Left lobe of liver (tissue), 2 donors: ENCODE measurements at regions not wholly inside any gene's neighbourhood (a gene's known extent, or its start where the extent isn't known, plus 50 kb on each side); places are given as distances from the start of the nearest gene placed in this dataset.

ENCODE experiments used
- ATAC-seq: fragments of 200-7000 bp; cut with Tn5 transposase; one replicate; pipeline ENCODE4 v1.9.1; 2020; ENCODE audit warnings: mild to moderate bottlenecking, moderate library complexity
- DNase-seq: peaks from one replicate; pipeline ENCODE4 v3.0.0-alpha.2; 2020; ENCODE audit warnings: low spot score
- donor health status: DM: no; HTN: no; CAD: no; lungs with moderate emphysema.
- donor health status: DM: no; HTN: yes; CAD: no.

- DNase-seq (peak; percentile 47), ATAC-seq (peak; percentile 83)
Observed at GRCh38 chr3:189041482-189042090, 130.2 kb upstream of the TPRG1 start.

DNA sequence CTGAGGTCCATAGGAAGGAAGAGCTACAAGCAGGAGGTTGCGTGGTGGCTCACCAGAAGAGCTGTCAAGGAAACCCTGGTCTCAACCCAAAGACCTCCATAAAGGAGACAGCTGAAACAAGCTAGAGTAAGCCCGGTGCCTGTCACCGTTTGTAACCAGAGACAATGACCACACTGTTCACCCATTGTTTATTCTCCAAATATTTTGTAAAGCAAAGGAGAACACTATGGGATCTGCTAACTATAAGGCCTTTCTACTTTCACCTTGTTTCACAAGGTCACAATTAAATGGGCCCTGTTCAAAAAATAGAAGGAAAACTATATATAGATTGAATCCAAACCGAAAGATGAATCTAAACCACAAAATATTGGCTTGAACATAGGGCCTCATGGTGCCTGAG, 128.9 kb upstream of the TPRG1 start:
- no peak for DNase-seq
- ATAC-seq = no peak

- ATAC-seq (no peak), DNase-seq (no peak)
Observed at GRCh38 chr3:189049458-189050236, 122.1 kb upstream of the TPRG1 start.

- DNase-seq = no peak
Observed at GRCh38 chr3:189053322-189053721, 118.4 kb upstream of the TPRG1 start.

GRCh38 chr3:189056646-189057335, 115.0 kb upstream of the TPRG1 start:
- no peak for DNase-seq
- no peak for ATAC-seq

More at GRCh38 chr3:189053322-189053721, 118.4 kb upstream of the TPRG1 start:
- ATAC-seq = no peak

DNA sequence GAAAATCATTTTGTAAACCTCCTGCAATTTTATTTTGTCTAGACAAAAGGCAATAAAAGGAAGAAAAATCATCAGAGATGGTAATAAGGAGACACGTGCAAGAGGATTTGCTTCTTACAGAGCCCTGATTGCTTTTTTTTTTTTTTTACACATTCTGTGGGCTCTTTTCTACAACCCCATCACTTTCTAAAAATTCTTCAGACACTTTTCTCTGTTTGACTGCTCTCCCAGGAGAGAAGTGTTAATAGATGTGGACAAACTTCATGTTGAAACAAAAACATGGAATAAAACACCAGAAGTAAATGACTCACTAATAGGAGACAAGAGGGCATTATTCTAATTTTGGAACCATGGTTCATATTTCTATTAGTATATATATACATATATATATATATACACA, 114.4 kb upstream of the TPRG1 start:
- no peak for ATAC-seq
- DNase-seq = no peak

DNA sequence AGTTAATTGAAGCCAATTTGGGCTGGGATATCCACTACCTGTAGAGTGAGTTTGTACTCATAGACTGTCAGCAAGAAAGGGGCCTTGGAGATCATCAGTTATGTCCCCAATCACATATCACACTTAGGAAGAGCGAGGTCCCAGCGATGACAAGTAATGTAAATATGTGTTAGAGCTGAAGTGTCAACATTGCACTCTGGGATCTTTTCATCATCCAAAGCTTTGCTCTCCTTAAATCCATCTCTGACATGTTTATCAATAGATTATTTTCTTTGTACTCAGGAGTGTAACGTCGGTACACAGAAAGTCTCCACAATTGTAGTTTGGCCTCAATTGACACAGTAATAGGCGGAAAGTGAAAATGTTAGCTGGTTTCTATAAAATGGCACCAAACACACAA, 113.7 kb upstream of the TPRG1 start:
- DNase-seq (no peak), ATAC-seq (no peak)

DNA sequence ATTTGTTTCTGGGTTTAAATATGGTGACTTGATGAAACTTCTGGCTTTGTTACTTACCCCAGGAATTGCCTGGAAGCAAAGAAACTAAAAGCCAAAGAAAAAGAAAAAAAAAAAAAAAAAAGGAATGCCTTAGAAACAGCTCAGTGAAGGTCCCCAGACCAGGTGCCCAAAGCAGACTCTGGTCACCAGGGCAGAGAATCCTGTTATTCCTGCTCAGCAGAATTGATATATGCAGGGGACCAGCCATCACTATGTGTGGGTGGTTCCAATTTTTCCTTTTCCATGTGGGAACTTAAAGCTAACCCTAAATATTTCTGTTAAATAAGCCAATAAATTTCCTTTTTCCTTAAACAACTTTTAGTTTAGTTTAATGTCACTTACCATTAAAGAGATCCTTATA, 100.8 kb upstream of the TPRG1 start:
- DNase-seq = no peak
- ATAC-seq = no peak

- DNase-seq (no peak), ATAC-seq (no peak)
Observed at GRCh38 chr3:189071446-189071845, 100.3 kb upstream of the TPRG1 start.

- ATAC-seq (no peak), DNase-seq (no peak)
Observed at GRCh38 chr3:189076449-189076848, 95.3 kb upstream of the TPRG1 start.

- DNase-seq = no peak
- no peak for ATAC-seq
Observed at GRCh38 chr3:189080745-189081144, 91.0 kb upstream of the TPRG1 start.

GRCh38 chr3:189082666-189083427, 88.9 kb upstream of the TPRG1 start:
- ATAC-seq (peak; percentile 23), DNase-seq (no peak)

DNA sequence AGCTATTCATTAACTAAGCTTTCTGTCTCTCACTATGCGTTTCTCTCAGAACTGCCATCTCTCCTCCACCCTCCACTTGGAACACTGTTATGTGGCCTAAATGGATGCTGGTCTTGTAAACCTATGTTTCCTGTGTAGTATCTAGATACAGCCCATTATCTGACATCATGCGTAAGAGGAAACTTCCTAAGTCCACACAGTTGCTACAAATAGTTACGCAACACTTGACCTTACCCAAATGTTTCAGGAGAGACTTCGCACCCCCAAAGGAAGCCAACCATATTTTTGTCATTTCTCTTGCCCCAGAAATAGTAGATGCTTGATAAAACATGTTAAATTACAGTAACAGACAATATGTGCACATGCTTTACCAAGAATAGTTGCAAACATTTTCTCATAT, 87.2 kb upstream of the TPRG1 start:
- ATAC-seq (peak; percentile 44), DNase-seq (no peak)

DNA sequence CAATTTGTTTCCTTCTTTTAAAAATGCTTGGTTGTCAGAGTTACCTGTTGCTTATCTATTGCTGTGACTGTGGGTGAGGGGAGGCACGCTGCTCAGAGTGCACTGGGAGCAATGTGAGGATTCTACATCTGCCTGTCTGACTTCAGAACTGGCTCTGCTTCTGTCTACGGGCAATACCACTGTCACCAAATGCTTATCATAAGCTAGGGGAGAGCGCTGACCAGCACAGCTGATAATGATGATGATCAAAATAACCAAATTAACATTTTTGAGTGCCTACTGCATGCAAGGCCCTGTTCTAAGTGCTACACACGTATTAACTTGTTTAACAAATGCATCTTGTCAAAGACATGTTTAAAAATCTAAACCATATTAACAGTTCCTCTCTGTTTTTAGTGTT, 79.2 kb upstream of the TPRG1 start:
- no peak for DNase-seq
- no peak for ATAC-seq

GRCh38 chr3:189094539-189094938, 77.2 kb upstream of the TPRG1 start:
- DNase-seq (no peak), ATAC-seq (no peak)

GRCh38 chr3:189096092-189096491, 75.7 kb upstream of the TPRG1 start:
- ATAC-seq (no peak), DNase-seq (no peak)

- DNase-seq = peak; percentile 87
- ATAC-seq = peak; percentile 87
Observed at GRCh38 chr3:189099031-189099471, 72.7 kb upstream of the TPRG1 start.

DNA sequence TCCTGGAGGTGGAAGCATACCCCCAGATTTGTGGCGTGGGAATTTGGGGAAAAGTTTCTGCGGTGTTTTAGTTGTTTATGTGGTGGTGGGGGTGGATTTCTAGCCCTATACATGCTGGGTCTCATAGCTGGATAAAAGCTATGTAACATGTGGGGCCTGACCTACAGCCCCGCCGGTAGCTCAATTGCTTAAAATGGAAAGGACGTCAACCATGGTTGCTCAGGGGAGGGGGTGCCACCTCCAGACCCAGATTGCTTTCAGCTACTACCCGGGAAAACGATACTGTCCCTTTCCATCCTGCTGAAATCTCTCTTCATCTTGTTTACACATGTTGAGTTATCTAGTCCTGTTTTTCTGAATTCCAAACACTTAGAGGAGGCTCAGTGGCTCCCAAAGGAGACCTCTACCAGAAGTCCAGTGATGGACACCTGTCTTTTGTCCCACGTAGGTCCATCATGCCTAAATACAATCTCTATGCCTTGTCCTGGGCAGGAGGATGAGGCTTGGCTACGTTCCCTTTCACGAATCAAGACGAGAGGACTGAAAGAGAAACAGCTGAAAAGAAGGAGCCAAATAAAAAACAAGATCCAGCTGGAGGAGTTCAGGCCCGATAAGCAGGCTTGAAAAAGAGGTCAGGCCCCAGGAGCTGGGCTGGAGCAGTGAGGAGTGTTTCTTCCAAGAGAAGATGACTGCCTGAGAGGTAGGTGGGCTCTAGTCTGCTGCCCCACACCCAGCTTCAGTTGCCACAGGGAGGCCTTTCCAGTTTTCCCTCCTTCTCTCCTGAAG, 72.1 kb upstream of the TPRG1 start:
- DNase-seq = no peak

GRCh38 chr3:189100866-189101265, 70.9 kb upstream of the TPRG1 start:
- DNase-seq = no peak
- ATAC-seq = no peak

More for the DNA sequence above, 72.1 kb upstream of the TPRG1 start:
- ATAC-seq = no peak

DNA sequence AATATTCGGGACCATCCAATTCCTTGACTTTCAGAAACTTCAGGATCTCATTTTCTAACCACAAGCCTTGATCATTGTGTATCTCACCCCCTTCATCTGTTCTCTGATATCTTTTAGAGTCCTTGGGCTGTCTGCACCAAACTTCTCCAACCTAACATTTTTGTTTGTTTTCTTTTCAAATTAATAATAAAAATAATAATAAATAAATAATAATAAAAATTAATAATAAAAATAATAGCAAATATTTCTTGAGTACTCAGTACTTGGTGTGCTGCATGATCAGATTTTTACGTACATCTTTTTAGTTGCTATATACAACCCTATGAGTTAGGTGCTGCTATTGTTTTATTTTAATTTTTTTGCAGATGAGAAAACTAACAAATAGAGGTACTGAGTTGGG, 70.2 kb upstream of the TPRG1 start:
- DNase-seq = no peak
- no peak for ATAC-seq
